HepG2 (cell line): ENCODE measurements at regions not wholly inside any gene's neighbourhood (a gene's known extent, or its start where the extent isn't known, plus 50 kb on each side); places are given as distances from the start of the nearest gene placed in this dataset.

Experiments
- ATAC-seq: fragments of 200-7000 bp; cut with Tn5 transposase; 3 replicates; pipeline ENCODE4 v1.9.1; 2020; ENCODE audit warnings: mild to moderate bottlenecking, moderate library complexity
- BruUV-seq: library from RNA; stranded (reverse); fragments of 400-500 nt; replicated peaks from 2 replicates; lab custom pipeline; 2021; lab: Mats Ljungman, UMichigan
- CTCF ChIA-PET: fragments of 300-600 bp; formaldehyde crosslinking; extraction: SDS; loops from one replicate; lab custom pipeline; 2021; ENCODE audit warnings: low total read pairs, inconsistent platforms, low intra/inter-chr PET ratio; lab: Yijun Ruan, JAX
- POLR2A ChIA-PET: fragments of 350-600 bp; sonication (Branson Sonifier 250); formaldehyde crosslinking; loops from one replicate; lab custom pipeline; 2020; ENCODE audit warnings: antibody characterized with exemption, inconsistent platforms; lab: Yijun Ruan, JAX
- DNase-seq: peaks from one replicate; pipeline ENCODE4 v3.0.0-alpha.2; 2015; ENCODE audit warnings: low spot score
- FAIRE-seq: peaks from 3 replicates; lab custom pipeline; 2011; peaks lifted over from hg19 to GRCh38; lab: Jason Lieb, UNC
- H2AFZ ChIP-seq: one replicate; pipeline ENCODE4 v1.6.1; 2011; ENCODE audit warnings: low read length, inconsistent platforms
- H3K27ac ChIP-seq: fragments of 300-600 bp; 3 replicates; pipeline ENCODE4 v1.8.0; 2011; ENCODE audit warnings: mixed run types, mild to moderate bottlenecking, mixed read lengths, low read length, inconsistent platforms; ENCODE audit not compliant: insufficient read depth; ENCODE audit errors: extremely low read length
- H3K27me3 ChIP-seq, 2 experiments: fragments of 200-600 bp in 1 of 2; 2 replicates in 1 of 2; 3 replicates in 1 of 2; pipeline versions ENCODE4 v1.6.0 to v1.8.0; 2011; ENCODE audit warnings: low read length in 2 of 2, mild to moderate bottlenecking in 2 of 2, moderate library complexity in 2 of 2, inconsistent platforms in 1 of 2; ENCODE audit not compliant: insufficient read depth in 2 of 2, control insufficient read depth in 1 of 2
- H3K36me3 ChIP-seq, 2 experiments: fragments of 200-600 bp in 1 of 2; replicated peaks in 1 of 2; 2 replicates in 1 of 2; 3 replicates in 1 of 2; pipeline versions ENCODE4 v1.5.1 to v1.8.0; 2011; ENCODE audit warnings: low read length in 2 of 2, inconsistent platforms in 1 of 2; ENCODE audit not compliant: insufficient read depth in 2 of 2, control insufficient read depth in 1 of 2
- H3K4me1 ChIP-seq: 2 replicates; pipeline ENCODE4 v1.5.1; 2012; ENCODE audit warnings: low read length, inconsistent platforms; ENCODE audit not compliant: insufficient read depth
- H3K4me2 ChIP-seq: 2 replicates; pipeline ENCODE4 v1.6.0; 2011; ENCODE audit warnings: low read depth, low read length, inconsistent platforms
- H3K4me3 ChIP-seq, 3 experiments: fragments of 200-600 bp in 1 of 3; sonication (generic), shearing (Covaris generic) in 1 of 3; replicated peaks in 1 of 3; 2 replicates each; pipeline ENCODE4 v1.5.1; 2011 to 2016; ENCODE audit warnings: low read length in 3 of 3, inconsistent platforms in 2 of 3, low read depth in 2 of 3, mild to moderate bottlenecking in 2 of 3, control low read depth in 1 of 3, mixed read lengths in 1 of 3; ENCODE audit not compliant: insufficient read depth in 1 of 3
- H3K79me2 ChIP-seq: one replicate; pipeline ENCODE4 v1.6.1; 2011; ENCODE audit warnings: low read length, inconsistent platforms; ENCODE audit not compliant: insufficient read depth
- H3K9ac ChIP-seq: 2 replicates; pipeline ENCODE4 v1.6.0; 2011; ENCODE audit warnings: mild to moderate bottlenecking, low read depth, low read length, inconsistent platforms; ENCODE audit not compliant: insufficient read depth
- H3K9me3 ChIP-seq: 2 replicates; pipeline ENCODE4 v1.5.1; 2012; ENCODE audit warnings: mild to moderate bottlenecking, low read length
- H4K20me1 ChIP-seq: 2 replicates; pipeline ENCODE4 v1.6.0; 2011; ENCODE audit warnings: inconsistent platforms, mild to moderate bottlenecking, low read length, moderate library complexity; ENCODE audit not compliant: insufficient read depth
- FIP1L1 ChIP-seq: fragments of 200-400 bp; formaldehyde crosslinking; IDR thresholded peaks from 2 replicates; pipeline ENCODE4 v1.6.1; 2018; ENCODE audit warnings: low read depth, mild to moderate bottlenecking, low read length, moderate library complexity, borderline replicate concordance; ENCODE audit not compliant: insufficient read depth
- MIER3 ChIP-seq: IDR thresholded peaks from 2 replicates; pipeline ENCODE4 v1.6.1; 2016; ENCODE audit warnings: missing compliant biosample characterization, borderline replicate concordance
- RELA ChIP-seq: sonication (generic); formaldehyde crosslinking; IDR thresholded peaks from 2 replicates; pipeline ENCODE4 v1.4.0; 2020; ENCODE audit warnings: missing genetic modification reagents
- STAG1 ChIP-seq: sonication (generic); formaldehyde crosslinking; IDR thresholded peaks from 2 replicates; pipeline ENCODE4 v1.4.0; 2020; ENCODE audit warnings: missing genetic modification reagents
- SYNCRIP ChIP-seq: fragments of 200-400 bp; formaldehyde crosslinking; IDR thresholded peaks from 2 replicates; pipeline ENCODE4 v1.6.1; 2018; ENCODE audit warnings: mild to moderate bottlenecking, low read depth, low read length; ENCODE audit not compliant: insufficient read depth
- TOE1 ChIP-seq: sonication (generic); formaldehyde crosslinking; IDR thresholded peaks from 2 replicates; pipeline ENCODE4 v1.4.0; 2020; ENCODE audit warnings: mild to moderate bottlenecking, missing genetic modification reagents
- ZNF251 ChIP-seq: sonication (generic); formaldehyde crosslinking; IDR thresholded peaks from 2 replicates; pipeline ENCODE4 v1.9.0; 2021; ENCODE audit warnings: mild to moderate bottlenecking, missing genetic modification reagents
- ZNF292 ChIP-seq: sonication (generic); formaldehyde crosslinking; IDR thresholded peaks from 2 replicates; pipeline ENCODE4 v1.8.1; 2022; ENCODE audit warnings: mild to moderate bottlenecking, low read depth, missing genetic modification reagents, borderline replicate concordance
- ZNF343 ChIP-seq: sonication (generic); formaldehyde crosslinking; IDR thresholded peaks from 2 replicates; pipeline ENCODE4 v1.4.0; 2020; ENCODE audit warnings: mild to moderate bottlenecking, missing genetic modification reagents
- ZNF605 ChIP-seq: sonication (generic); formaldehyde crosslinking; IDR thresholded peaks from 2 replicates; pipeline ENCODE4 v1.8.0; 2022; ENCODE audit warnings: mild to moderate bottlenecking, missing genetic modification reagents
- ZNF703 ChIP-seq: sonication (generic); formaldehyde crosslinking; IDR thresholded peaks from 2 replicates; pipeline ENCODE4 v1.5.1; 2020; ENCODE audit warnings: missing genetic modification reagents, mild to moderate bottlenecking, moderate library complexity, borderline replicate concordance
- ZNF773 ChIP-seq: sonication (generic); formaldehyde crosslinking; IDR thresholded peaks from 2 replicates; pipeline ENCODE4 v1.4.0; 2020; ENCODE audit warnings: missing genetic modification reagents, borderline replicate concordance
- WGBS: methylation state at CpG from one replicate; pipeline ENCODE4 v1.1.6; 2017; ENCODE audit warnings: low lambda C conversion rate; 5-methylcytosine and 5-hydroxymethylcytosine counted together
- in situ Hi-C: cut with HindIII; loops from 2 replicates; pipeline ENCODE4 v1.10.0; 2017; ENCODE audit warnings: low pct_unique_long_range_greater_than_20kb; ENCODE audit not compliant: extremely low pct_ligation_motif_present
- intact Hi-C: fragments of 100-400 bp; cut with micrococcal nuclease; formaldehyde crosslinking; loops from one replicate; pipeline ENCODE4 v1.10.0; 2022; ENCODE audit not compliant: unreplicated experiment
- TF ChIP-seq, protein P1 (sequence below): sonication (generic); formaldehyde crosslinking; IDR thresholded peaks from 2 replicates; pipeline ENCODE4 v1.5.1; 2020; ENCODE audit warnings: missing genetic modification reagents, mild to moderate bottlenecking, borderline replicate concordance
- TF ChIP-seq, protein P2 (sequence below): sonication (generic); formaldehyde crosslinking; IDR thresholded peaks from 2 replicates; pipeline ENCODE4 v1.8.1; 2022; ENCODE audit warnings: low read depth, mild to moderate bottlenecking, missing genetic modification reagents
- TF ChIP-seq, protein P3 (sequence below), 2 experiments: sonication (generic) in 1 of 2; formaldehyde crosslinking in 1 of 2; IDR thresholded peaks; 2 replicates each; pipeline versions ENCODE4 v1.5.1 to v1.6.1; 2011 to 2020; ENCODE audit warnings: borderline replicate concordance in 1 of 2, low read depth in 1 of 2, low read length in 1 of 2, mild to moderate bottlenecking in 1 of 2, missing genetic modification reagents in 1 of 2, moderate library complexity in 1 of 2
- TF ChIP-seq, protein P4 (sequence below): sonication (generic); formaldehyde crosslinking; IDR thresholded peaks from 2 replicates; pipeline ENCODE4 v1.5.0; 2020; ENCODE audit warnings: mild to moderate bottlenecking, missing genetic modification reagents, moderate library complexity

DNA sequence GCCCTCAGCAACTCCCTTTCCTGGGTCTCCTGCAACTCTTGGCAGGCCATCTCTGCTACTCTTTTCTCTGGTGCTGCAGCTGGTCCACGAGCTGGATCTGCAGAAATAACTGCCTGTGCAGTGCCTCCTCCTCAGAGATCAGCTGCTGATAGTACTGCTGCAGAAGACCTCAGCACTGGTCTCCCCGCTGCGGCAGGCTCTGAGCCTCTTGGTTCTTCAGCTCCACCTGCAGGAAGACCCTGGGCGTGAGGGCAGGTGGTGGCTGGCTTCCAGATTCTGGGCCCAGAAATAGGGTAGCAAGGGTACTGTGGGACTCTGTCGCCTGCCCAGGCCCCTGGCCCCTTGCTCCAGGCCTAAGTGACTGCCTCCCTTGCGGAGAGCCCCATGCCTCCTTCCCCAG is 79.7 kb upstream of the C2CD4B start:
- H3K27ac ChIP-seq = no peak overlapping the region
- no peaks in the 10 kb centered on the region for H4K20me1 ChIP-seq
- H3K4me2 ChIP-seq = no peak overlapping the region
- no peak for FAIRE-seq
- BruUV-seq = no TSS peak
- H2AFZ ChIP-seq = no peak overlapping the region
- no peak for DNase-seq
- ChIA-PET CTCF (no interaction called here), POLR2A (no interaction called here)
- 16% methylated on average over 4 of the region's 6 CpGs for WGBS
- no peak overlapping the region for H3K4me3 ChIP-seq
- ATAC-seq = peak; percentile 60
- no peaks in the 10 kb centered on the region for H3K4me1 ChIP-seq
- intact Hi-C loops (no loop called here), in situ Hi-C loops (no loop called here)
- H3K9me3 ChIP-seq = no peaks in the 10 kb centered on the region
- H3K27me3 ChIP-seq = peaks cover 3 to 25% of the 10 kb centered on the region in 2 experiments; a peak in 4 of 5 replicates
- no peaks in the 10 kb centered on the region for H3K36me3 ChIP-seq
- no peaks in the 10 kb centered on the region for H3K79me2 ChIP-seq
- no peak overlapping the region for H3K9ac ChIP-seq
- no peak for TF ChIP-seq ZNF605 (CRISPR knock-in tag)
- no peak for TF ChIP-seq FIP1L1
- TF ChIP-seq SYNCRIP = no peak
- no peak for TF ChIP-seq ZNF773 (CRISPR knock-in tag)
- TF ChIP-seq, protein P1, sequence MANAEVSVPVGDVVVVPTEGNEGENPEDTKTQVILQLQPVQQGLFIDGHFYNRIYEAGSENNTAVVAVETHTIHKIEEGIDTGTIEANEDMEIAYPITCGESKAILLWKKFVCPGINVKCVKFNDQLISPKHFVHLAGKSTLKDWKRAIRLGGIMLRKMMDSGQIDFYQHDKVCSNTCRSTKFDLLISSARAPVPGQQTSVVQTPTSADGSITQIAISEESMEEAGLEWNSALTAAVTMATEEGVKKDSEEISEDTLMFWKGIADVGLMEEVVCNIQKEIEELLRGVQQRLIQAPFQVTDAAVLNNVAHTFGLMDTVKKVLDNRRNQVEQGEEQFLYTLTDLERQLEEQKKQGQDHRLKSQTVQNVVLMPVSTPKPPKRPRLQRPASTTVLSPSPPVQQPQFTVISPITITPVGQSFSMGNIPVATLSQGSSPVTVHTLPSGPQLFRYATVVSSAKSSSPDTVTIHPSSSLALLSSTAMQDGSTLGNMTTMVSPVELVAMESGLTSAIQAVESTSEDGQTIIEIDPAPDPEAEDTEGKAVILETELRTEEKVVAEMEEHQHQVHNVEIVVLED (CRISPR knock-in tag) = no peak
- TF ChIP-seq, protein P2, sequence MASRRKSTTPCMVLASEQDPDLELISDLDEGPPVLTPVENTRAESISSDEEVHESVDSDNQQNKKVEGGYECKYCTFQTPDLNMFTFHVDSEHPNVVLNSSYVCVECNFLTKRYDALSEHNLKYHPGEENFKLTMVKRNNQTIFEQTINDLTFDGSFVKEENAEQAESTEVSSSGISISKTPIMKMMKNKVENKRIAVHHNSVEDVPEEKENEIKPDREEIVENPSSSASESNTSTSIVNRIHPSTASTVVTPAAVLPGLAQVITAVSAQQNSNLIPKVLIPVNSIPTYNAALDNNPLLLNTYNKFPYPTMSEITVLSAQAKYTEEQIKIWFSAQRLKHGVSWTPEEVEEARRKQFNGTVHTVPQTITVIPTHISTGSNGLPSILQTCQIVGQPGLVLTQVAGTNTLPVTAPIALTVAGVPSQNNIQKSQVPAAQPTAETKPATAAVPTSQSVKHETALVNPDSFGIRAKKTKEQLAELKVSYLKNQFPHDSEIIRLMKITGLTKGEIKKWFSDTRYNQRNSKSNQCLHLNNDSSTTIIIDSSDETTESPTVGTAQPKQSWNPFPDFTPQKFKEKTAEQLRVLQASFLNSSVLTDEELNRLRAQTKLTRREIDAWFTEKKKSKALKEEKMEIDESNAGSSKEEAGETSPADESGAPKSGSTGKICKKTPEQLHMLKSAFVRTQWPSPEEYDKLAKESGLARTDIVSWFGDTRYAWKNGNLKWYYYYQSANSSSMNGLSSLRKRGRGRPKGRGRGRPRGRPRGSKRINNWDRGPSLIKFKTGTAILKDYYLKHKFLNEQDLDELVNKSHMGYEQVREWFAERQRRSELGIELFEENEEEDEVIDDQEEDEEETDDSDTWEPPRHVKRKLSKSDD = no peak
- TF ChIP-seq TOE1 (CRISPR knock-in tag) = no peak
- no peak for TF ChIP-seq ZNF703 (CRISPR knock-in tag)
- TF ChIP-seq RELA = no peak
- peak; percentile 44 for TF ChIP-seq STAG1 (CRISPR knock-in tag)
- TF ChIP-seq ZNF292 = no peak
- TF ChIP-seq, protein P3, sequence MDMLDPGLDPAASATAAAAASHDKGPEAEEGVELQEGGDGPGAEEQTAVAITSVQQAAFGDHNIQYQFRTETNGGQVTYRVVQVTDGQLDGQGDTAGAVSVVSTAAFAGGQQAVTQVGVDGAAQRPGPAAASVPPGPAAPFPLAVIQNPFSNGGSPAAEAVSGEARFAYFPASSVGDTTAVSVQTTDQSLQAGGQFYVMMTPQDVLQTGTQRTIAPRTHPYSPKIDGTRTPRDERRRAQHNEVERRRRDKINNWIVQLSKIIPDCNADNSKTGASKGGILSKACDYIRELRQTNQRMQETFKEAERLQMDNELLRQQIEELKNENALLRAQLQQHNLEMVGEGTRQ (IDR thresholded peaks at IDR 0.05; ENCODE audit: low read depth, low read length) = no peak
- TF ChIP-seq, protein P3 (CRISPR knock-in tag; IDR thresholded peaks at IDR 0.05; ENCODE audit: borderline replicate concordance) = no peak
- no peak for TF ChIP-seq ZNF343 (CRISPR knock-in tag)
- no peak for TF ChIP-seq MIER3 (CRISPR knock-in tag)
- TF ChIP-seq, protein P4, sequence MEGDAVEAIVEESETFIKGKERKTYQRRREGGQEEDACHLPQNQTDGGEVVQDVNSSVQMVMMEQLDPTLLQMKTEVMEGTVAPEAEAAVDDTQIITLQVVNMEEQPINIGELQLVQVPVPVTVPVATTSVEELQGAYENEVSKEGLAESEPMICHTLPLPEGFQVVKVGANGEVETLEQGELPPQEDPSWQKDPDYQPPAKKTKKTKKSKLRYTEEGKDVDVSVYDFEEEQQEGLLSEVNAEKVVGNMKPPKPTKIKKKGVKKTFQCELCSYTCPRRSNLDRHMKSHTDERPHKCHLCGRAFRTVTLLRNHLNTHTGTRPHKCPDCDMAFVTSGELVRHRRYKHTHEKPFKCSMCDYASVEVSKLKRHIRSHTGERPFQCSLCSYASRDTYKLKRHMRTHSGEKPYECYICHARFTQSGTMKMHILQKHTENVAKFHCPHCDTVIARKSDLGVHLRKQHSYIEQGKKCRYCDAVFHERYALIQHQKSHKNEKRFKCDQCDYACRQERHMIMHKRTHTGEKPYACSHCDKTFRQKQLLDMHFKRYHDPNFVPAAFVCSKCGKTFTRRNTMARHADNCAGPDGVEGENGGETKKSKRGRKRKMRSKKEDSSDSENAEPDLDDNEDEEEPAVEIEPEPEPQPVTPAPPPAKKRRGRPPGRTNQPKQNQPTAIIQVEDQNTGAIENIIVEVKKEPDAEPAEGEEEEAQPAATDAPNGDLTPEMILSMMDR (CRISPR knock-in tag) = peak; percentile 52
- TF ChIP-seq ZNF251 (CRISPR knock-in tag) = no peak
